Astrocyte of the spinal cord (primary cell): ENCODE measurements at regions not wholly inside any gene's neighbourhood (a gene's known extent, or its start where the extent isn't known, plus 50 kb on each side); places are given as distances from the start of the nearest gene placed in this dataset.

Experiments used
- DNase-seq: peaks from one replicate; pipeline ENCODE4 v3.0.0; 2011; ENCODE audit warnings: low read depth, low spot score
- H3K4me3 ChIP-seq: 2 replicates; pipeline ENCODE4 v1.5.1; 2011; ENCODE audit warnings: low read depth, mild to moderate bottlenecking, low read length, moderate library complexity
- CTCF ChIP-seq: IDR thresholded peaks from 2 replicates; pipeline ENCODE4 v1.5.1; 2012; ENCODE audit warnings: low read depth, mild to moderate bottlenecking, low read length, inconsistent platforms
- in situ Hi-C: cut with HindIII; loops from 2 replicates; pipeline ENCODE4 v1.10.0; 2017; ENCODE audit warnings: low sequenced_read_pairs

DNA sequence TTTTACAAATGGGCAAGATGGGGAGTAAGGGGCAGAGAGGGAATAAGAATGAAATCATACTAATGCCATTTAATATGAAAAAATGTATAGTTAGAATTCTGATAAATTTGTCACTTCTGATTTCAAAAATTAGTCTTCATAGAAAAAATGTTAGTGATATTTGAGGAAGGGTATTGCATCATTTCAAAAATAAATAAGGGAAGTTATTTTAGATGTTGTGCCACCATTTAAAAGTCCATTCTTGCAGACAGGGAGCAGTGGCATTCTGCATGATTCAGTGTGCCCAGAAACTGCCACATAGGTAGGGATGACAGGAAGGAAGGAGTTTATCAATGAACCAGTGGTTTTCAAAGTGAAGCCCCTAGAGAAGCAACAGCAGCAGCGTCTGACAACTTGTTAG, 674.6 kb downstream of the EPM2A start:
- DNase-seq = no peak
- in situ Hi-C loops = no loop called here
- no peak overlapping the region for H3K4me3 ChIP-seq
- no peak for TF ChIP-seq CTCF

GRCh38 chr6:145063091-145063490, 672.2 kb downstream of the EPM2A start:
- no peak for DNase-seq
- no peak for TF ChIP-seq CTCF
- H3K4me3 ChIP-seq = no peak overlapping the region
- in situ Hi-C loops = no loop called here

GRCh38 chr6:145067430-145067829, 667.9 kb downstream of the EPM2A start:
- DNase-seq = peak; percentile 29
- TF ChIP-seq CTCF = no peak
- in situ Hi-C loops = no loop called here
- H3K4me3 ChIP-seq = no peak overlapping the region

- H3K4me3 ChIP-seq = no peak overlapping the region
- in situ Hi-C loops = no loop called here
- no peak for TF ChIP-seq CTCF
- no peak for DNase-seq
Measured at GRCh38 chr6:145068577-145068976, 666.7 kb downstream of the EPM2A start.

GRCh38 chr6:145069966-145070365, 665.4 kb downstream of the EPM2A start:
- TF ChIP-seq CTCF = no peak
- in situ Hi-C loops = no loop called here
- peak; percentile 18 for DNase-seq
- no peak overlapping the region for H3K4me3 ChIP-seq

DNA sequence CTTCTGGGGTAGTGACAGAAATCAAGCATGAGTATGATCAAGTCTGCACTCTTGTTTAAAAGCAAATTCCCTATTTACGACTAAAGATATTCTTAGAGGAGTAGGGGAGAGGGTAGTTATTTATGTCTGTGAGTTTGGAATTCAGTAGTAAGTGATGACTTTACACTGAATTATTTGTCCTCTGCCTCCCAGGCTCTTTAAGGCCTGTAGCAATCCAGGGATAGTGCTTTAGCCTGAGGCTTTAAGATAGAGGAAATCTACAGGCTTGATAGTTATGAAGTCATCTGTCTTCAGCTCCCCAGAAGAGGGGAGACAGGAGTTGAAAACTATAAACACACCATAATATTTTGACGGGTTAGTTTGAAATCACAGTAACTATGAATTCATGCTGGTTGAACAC, 664.5 kb downstream of the EPM2A start:
- peak; percentile 38 for DNase-seq
- no peak overlapping the region for H3K4me3 ChIP-seq
- TF ChIP-seq CTCF = no peak
- in situ Hi-C loops = no loop called here

DNA sequence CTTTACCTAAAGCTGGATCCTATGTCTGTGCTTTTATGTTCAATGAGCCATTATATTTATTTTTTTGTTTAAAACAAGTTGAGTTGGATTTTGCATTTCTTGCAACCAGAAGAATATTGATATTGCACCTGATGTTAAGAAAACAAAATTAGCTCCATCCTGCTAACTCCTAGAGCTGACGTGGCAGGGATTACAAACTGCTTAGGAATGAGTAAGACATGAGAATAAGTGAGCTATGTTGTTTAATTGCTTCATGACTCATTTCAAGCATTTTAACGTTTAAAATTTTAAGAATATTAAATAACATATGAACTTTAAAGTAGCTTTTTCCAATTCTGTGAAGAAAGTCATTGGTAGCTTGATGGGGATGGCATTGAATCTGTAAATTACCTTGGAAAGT, 663.5 kb downstream of the EPM2A start:
- DNase-seq = peak; percentile 72
- TF ChIP-seq CTCF = no peak
- H3K4me3 ChIP-seq = no peak overlapping the region
- in situ Hi-C loops = no loop called here
